GM12878 (cell line): ENCODE measurements at regions not wholly inside any gene's neighbourhood (a gene's known extent, or its start where the extent isn't known, plus 50 kb on each side); places are given as distances from the start of the nearest gene placed in this dataset.

ENCODE experiments used
- ATAC-seq: fragments of 200-7000 bp; cut with Tn5 transposase; 3 replicates; pipeline ENCODE4 v1.9.1; 2020; ENCODE audit warnings: mild to moderate bottlenecking, moderate library complexity
- BruUV-seq: library from RNA; stranded (reverse); fragments of 400-500 nt; replicated peaks from 2 replicates; lab custom pipeline; 2021; lab: Mats Ljungman, UMichigan
- CTCF ChIA-PET: fragments of 300-600 bp; sonication (Branson Sonifier 250); formaldehyde crosslinking; extraction: SDS; loops from one replicate; lab custom pipeline; 2021; ENCODE audit warnings: inconsistent platforms; lab: Yijun Ruan, JAX
- POLR2A ChIA-PET: fragments of 350-600 bp; formaldehyde crosslinking; extraction: SDS; loops from one replicate; lab custom pipeline; 2021; ENCODE audit warnings: inconsistent platforms; lab: Charles Lee
- RAD21 ChIA-PET: fragments of 300-600 bp; sonication (Branson Sonifier 250); formaldehyde crosslinking; loops from one replicate; lab custom pipeline; 2023; ENCODE audit warnings: antibody characterized with exemption; ENCODE audit not compliant: unreplicated experiment; lab: Charles Lee
- SMC1A ChIA-PET: fragments of 300-600 bp; sonication (Branson Sonifier 250); formaldehyde crosslinking; loops from one replicate; lab custom pipeline; 2023; ENCODE audit not compliant: unreplicated experiment, uncharacterized antibody; lab: Charles Lee
- DNase-seq: peaks from one replicate; pipeline ENCODE4 v3.0.0-alpha.2; 2011; ENCODE audit warnings: low read depth, low spot score
- FAIRE-seq: peaks from 3 replicates; lab custom pipeline; 2011; peaks lifted over from hg19 to GRCh38; lab: Jason Lieb, UNC
- H2AFZ ChIP-seq: 2 replicates; pipeline ENCODE4 v1.6.0; 2011; ENCODE audit warnings: low read depth, low read length, control low read depth; ENCODE audit not compliant: control insufficient read depth
- H3K27ac ChIP-seq: 2 replicates; pipeline ENCODE4 v1.5.1; 2011; ENCODE audit warnings: control low read depth; ENCODE audit not compliant: control insufficient read depth, insufficient read depth
- H3K27me3 ChIP-seq, 2 experiments: replicated peaks in 1 of 2; 2 replicates each; pipeline versions ENCODE4 v1.6.0 to v1.6.1; 2011; ENCODE audit warnings: low read length in 1 of 2; ENCODE audit not compliant: control insufficient read depth in 2 of 2, insufficient read depth in 2 of 2
- H3K36me3 ChIP-seq, 2 experiments: 2 replicates each; pipeline ENCODE4 v1.5.1; 2011; ENCODE audit warnings: low read length in 1 of 2; ENCODE audit not compliant: control insufficient read depth in 2 of 2, insufficient read depth in 2 of 2
- H3K4me1 ChIP-seq: 2 replicates; pipeline ENCODE4 v1.6.1; 2011; ENCODE audit warnings: mild to moderate bottlenecking, low read length, moderate library complexity, mixed read lengths; ENCODE audit not compliant: control insufficient read depth, insufficient read depth
- H3K4me2 ChIP-seq: 2 replicates; pipeline ENCODE4 v1.6.0; 2011; ENCODE audit warnings: control low read depth; ENCODE audit not compliant: control insufficient read depth, insufficient read depth
- H3K4me3 ChIP-seq: fragments of 200-600 bp; sonication (generic); 2 replicates; pipeline ENCODE4 v1.5.1; 2016
- H3K79me2 ChIP-seq: 2 replicates; pipeline ENCODE4 v1.6.0; 2011; ENCODE audit warnings: low read length; ENCODE audit not compliant: control insufficient read depth, insufficient read depth
- H3K9ac ChIP-seq: 2 replicates; pipeline ENCODE4 v1.8.0; 2011; ENCODE audit warnings: low read length, control low read depth, mixed read lengths; ENCODE audit not compliant: control insufficient read depth, insufficient read depth
- H3K9me3 ChIP-seq: replicated peaks from 3 replicates; pipeline ENCODE4 v1.5.1; 2011; ENCODE audit warnings: mild to moderate bottlenecking, low read length; ENCODE audit not compliant: control insufficient read depth, insufficient read depth
- H4K20me1 ChIP-seq: 2 replicates; pipeline ENCODE4 v1.6.0; 2011; ENCODE audit not compliant: control insufficient read depth, insufficient read depth
- BMI1 ChIP-seq: fragments of 450-650 bp; IDR thresholded peaks from 2 replicates; pipeline ENCODE4 v1.6.1; 2016; ENCODE audit warnings: mild to moderate bottlenecking, moderate library complexity, borderline replicate concordance
- CEBPB ChIP-seq, 2 experiments: fragments of 150-350 bp in 1 of 2; IDR thresholded peaks; 2 replicates each; pipeline ENCODE4 v1.6.1; 2012 to 2014; ENCODE audit warnings: low read depth in 2 of 2, low read length in 2 of 2, borderline replicate concordance in 1 of 2, inconsistent platforms in 1 of 2
- CHD1 ChIP-seq: IDR thresholded peaks from 2 replicates; pipeline ENCODE4 v1.6.1; 2012; ENCODE audit warnings: low read depth, low read length, improper control_type of control experiment
- EGR1 ChIP-seq, 2 experiments: IDR thresholded peaks; 1 replicate in 1 of 2; 2 replicates in 1 of 2; pipeline ENCODE4 v1.6.1; 2011 to 2012; ENCODE audit warnings: low read depth in 2 of 2, low read length in 2 of 2, borderline replicate concordance in 1 of 2, mild to moderate bottlenecking in 1 of 2, moderate library complexity in 1 of 2
- SUZ12 ChIP-seq: fragments of 200-600 bp; sonication (generic); IDR thresholded peaks from one replicate; pipeline ENCODE4 v1.6.1; 2018; ENCODE audit warnings: antibody characterized with exemption, mild to moderate bottlenecking; ENCODE audit not compliant: unreplicated experiment
- WGBS: methylation state at CpG from one replicate; pipeline ENCODE4 v1.1.6; 2016; ENCODE audit warnings: low lambda C conversion rate; ENCODE audit not compliant: insufficient replicate concordance, insufficient coverage; ENCODE audit errors: missing lambda C conversion rate; 5-methylcytosine and 5-hydroxymethylcytosine counted together
- in situ Hi-C: fragments of 300-500 bp; cut with MboI; formaldehyde crosslinking; loops from 9 replicates; pipeline ENCODE4 v1.14.3; 2018; ENCODE audit warnings: mixed read lengths
- intact Hi-C: fragments of 100-400 bp; cut with micrococcal nuclease; formaldehyde crosslinking; loops from one replicate; pipeline ENCODE4 v1.14.2; 2022; ENCODE audit not compliant: unreplicated experiment
- TF ChIP-seq, protein P1 (sequence below): fragments of 450-650 bp; formaldehyde crosslinking; IDR thresholded peaks from 2 replicates; pipeline ENCODE4 v1.4.0; 2020; ENCODE audit warnings: mild to moderate bottlenecking, moderate library complexity

DNA sequence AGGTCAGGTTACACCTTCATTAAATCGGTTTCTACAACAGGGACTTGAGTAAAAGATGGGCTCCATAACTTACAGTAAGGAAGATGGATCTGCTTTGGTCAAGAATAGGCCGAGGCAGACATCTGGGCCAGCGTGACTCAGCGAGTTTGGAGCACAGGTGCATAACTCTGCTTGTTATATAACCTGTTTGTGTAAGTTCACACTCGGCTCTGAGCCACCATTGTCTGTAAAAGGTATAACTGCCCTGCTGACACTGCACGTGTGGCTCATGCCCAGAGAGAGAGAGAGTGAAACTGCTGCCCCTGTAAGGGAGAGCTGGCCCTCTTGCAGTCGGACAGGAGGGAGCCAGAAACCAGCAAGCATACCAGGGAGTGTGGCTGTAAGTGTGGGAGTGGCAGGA lies 737.9 kb upstream of the SLC35B3 start:
- ChIA-PET RAD21 (no interaction called here), CTCF (no interaction called here), SMC1A (no interaction called here), POLR2A (no interaction called here)
- Histone ChIP-seq H3K27ac (no peak overlapping the region), H3K4me1 (no peaks in the 10 kb centered on the region), H3K36me3 (no peaks in the 10 kb centered on the region), H3K4me3 (no peak overlapping the region), H3K4me2 (no peak overlapping the region), H2AFZ (no peak overlapping the region), H3K27me3 (no peaks in the 10 kb centered on the region), H3K79me2 (no peaks in the 10 kb centered on the region), H4K20me1 (no peaks in the 10 kb centered on the region), H3K9ac (no peak overlapping the region), H3K9me3 (no peaks in the 10 kb centered on the region)
- in situ Hi-C loops (no loop called here), intact Hi-C loops (no loop called here)
- 7% methylated on average over 7 of the region's 7 CpGs for WGBS
- no peak for ATAC-seq
- no TSS peak for BruUV-seq
- DNase-seq = no peak
- FAIRE-seq = no peak
- no peak for TF ChIP-seq CHD1
- no peak for TF ChIP-seq BMI1
- TF ChIP-seq, protein P1, sequence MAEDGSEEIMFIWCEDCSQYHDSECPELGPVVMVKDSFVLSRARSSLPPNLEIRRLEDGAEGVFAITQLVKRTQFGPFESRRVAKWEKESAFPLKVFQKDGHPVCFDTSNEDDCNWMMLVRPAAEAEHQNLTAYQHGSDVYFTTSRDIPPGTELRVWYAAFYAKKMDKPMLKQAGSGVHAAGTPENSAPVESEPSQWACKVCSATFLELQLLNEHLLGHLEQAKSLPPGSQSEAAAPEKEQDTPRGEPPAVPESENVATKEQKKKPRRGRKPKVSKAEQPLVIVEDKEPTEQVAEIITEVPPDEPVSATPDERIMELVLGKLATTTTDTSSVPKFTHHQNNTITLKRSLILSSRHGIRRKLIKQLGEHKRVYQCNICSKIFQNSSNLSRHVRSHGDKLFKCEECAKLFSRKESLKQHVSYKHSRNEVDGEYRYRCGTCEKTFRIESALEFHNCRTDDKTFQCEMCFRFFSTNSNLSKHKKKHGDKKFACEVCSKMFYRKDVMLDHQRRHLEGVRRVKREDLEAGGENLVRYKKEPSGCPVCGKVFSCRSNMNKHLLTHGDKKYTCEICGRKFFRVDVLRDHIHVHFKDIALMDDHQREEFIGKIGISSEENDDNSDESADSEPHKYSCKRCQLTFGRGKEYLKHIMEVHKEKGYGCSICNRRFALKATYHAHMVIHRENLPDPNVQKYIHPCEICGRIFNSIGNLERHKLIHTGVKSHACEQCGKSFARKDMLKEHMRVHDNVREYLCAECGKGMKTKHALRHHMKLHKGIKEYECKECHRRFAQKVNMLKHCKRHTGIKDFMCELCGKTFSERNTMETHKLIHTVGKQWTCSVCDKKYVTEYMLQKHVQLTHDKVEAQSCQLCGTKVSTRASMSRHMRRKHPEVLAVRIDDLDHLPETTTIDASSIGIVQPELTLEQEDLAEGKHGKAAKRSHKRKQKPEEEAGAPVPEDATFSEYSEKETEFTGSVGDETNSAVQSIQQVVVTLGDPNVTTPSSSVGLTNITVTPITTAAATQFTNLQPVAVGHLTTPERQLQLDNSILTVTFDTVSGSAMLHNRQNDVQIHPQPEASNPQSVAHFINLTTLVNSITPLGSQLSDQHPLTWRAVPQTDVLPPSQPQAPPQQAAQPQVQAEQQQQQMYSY (CRISPR knock-in tag) = no peak
- TF ChIP-seq SUZ12 = no peak
- no peak for TF ChIP-seq CEBPB (IDR thresholded peaks at IDR 0.05; ENCODE audit: borderline replicate concordance in 1 of 2, low read depth in 2 of 2, low read length in 2 of 2)
- TF ChIP-seq EGR1 (IDR thresholded peaks at IDR 0.05; ENCODE audit: borderline replicate concordance in 1 of 2, low read depth in 2 of 2, low read length in 2 of 2) = no peak
